Testis (tissue), 2 donors: ENCODE measurements at regions not wholly inside any gene's neighbourhood (a gene's known extent, or its start where the extent isn't known, plus 50 kb on each side); places are given as distances from the start of the nearest gene placed in this dataset.

Experiments
- DNase-seq: peaks from one replicate; pipeline ENCODE4 v3.0.0-alpha.2; 2019
- H3K27ac ChIP-seq, 2 donors: fragments of 200-600 bp; sonication (generic); one replicate each; pipeline ENCODE4 v1.5.1; 2019
- H3K27me3 ChIP-seq: fragments of 200-600 bp; sonication (generic); one replicate; pipeline ENCODE4 v1.5.1; 2019
- H3K36me3 ChIP-seq: fragments of 200-600 bp; sonication (generic); one replicate; pipeline ENCODE4 v1.5.1; 2017; ENCODE audit warnings: low read depth; ENCODE audit errors: missing control alignments
- H3K4me1 ChIP-seq: fragments of 200-600 bp; sonication (generic); one replicate; pipeline ENCODE4 v1.5.1; 2019
- H3K4me3 ChIP-seq, 2 donors: fragments of 200-600 bp; sonication (generic); one replicate each; pipeline ENCODE4 v1.5.1; 2017 to 2019
- H3K9me3 ChIP-seq: fragments of 200-600 bp; sonication (generic); one replicate; pipeline ENCODE4 v1.5.1; 2017
- POLR2A ChIP-seq: fragments of 450-650 bp; IDR thresholded peaks from one replicate; pipeline ENCODE4 v1.6.1; 2017; ENCODE audit warnings: antibody characterized with exemption, mild to moderate bottlenecking, moderate library complexity
- WGBS, 2 donors: methylation state at CpG; one replicate each; pipeline ENCODE4 v1.1.5; 2018; 5-methylcytosine and 5-hydroxymethylcytosine counted together
- intact Hi-C: fragments of 100-400 bp; cut with DNase I; formaldehyde crosslinking; loops from one replicate; pipeline ENCODE4 v1.15.1; 2023; ENCODE audit warnings: low total_unique reads
- TF ChIP-seq, protein P1 (sequence below), 3 experiments: fragments of 450-650 bp in 2 of 3; fragments of 200-600 bp in 1 of 3; sonication (generic) in 1 of 3; IDR thresholded peaks; one replicate each; pipeline ENCODE4 v1.5.1; 2016 to 2019; ENCODE audit warnings: antibody characterized with exemption in 3 of 3, mild to moderate bottlenecking in 2 of 3, moderate library complexity in 1 of 3

GRCh38 chr21:17929510-17929909 lies 110.4 kb upstream of the C21orf91 start:
- DNase-seq: no peak
- Histone ChIP-seq H3K9me3 (no peaks in the 10 kb centered on the region), H3K36me3 (no peaks in the 10 kb centered on the region), H3K4me3 (no peak overlapping the region), H3K27me3 (no peaks in the 10 kb centered on the region), H3K4me1 (peaks cover 3% of the 10 kb centered on the region), H3K27ac (no peak overlapping the region)
- intact Hi-C loops: no loop called here
- 81 to 84% methylated on average over 6 to 7 of the region's 7 CpGs for WGBS, 2 donors
- TF ChIP-seq, protein P1, sequence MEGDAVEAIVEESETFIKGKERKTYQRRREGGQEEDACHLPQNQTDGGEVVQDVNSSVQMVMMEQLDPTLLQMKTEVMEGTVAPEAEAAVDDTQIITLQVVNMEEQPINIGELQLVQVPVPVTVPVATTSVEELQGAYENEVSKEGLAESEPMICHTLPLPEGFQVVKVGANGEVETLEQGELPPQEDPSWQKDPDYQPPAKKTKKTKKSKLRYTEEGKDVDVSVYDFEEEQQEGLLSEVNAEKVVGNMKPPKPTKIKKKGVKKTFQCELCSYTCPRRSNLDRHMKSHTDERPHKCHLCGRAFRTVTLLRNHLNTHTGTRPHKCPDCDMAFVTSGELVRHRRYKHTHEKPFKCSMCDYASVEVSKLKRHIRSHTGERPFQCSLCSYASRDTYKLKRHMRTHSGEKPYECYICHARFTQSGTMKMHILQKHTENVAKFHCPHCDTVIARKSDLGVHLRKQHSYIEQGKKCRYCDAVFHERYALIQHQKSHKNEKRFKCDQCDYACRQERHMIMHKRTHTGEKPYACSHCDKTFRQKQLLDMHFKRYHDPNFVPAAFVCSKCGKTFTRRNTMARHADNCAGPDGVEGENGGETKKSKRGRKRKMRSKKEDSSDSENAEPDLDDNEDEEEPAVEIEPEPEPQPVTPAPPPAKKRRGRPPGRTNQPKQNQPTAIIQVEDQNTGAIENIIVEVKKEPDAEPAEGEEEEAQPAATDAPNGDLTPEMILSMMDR (IDR thresholded peaks at IDR 0.05): no peak
- TF ChIP-seq POLR2A: no peak

- no peak overlapping the region for H3K4me3 ChIP-seq
- intact Hi-C loops: no loop called here
- WGBS, 2 donors: 48 to 52% methylated on average over 1 of the region's 1 CpG
- TF ChIP-seq POLR2A: no peak
- TF ChIP-seq, protein P1 (IDR thresholded peaks at IDR 0.05): peak; percentile 32 to 51 (median 37)
- peaks cover 10% of the 10 kb centered on the region for H3K4me1 ChIP-seq
- H3K36me3 ChIP-seq: no peaks in the 10 kb centered on the region
- no peaks in the 10 kb centered on the region for H3K9me3 ChIP-seq
- no peaks in the 10 kb centered on the region for H3K27me3 ChIP-seq
- H3K27ac ChIP-seq: no peak overlapping the region
- no peak for DNase-seq
These were observed 106.7 kb upstream of the C21orf91 start for GRCh38 chr21:17925899-17926298.

- TF ChIP-seq POLR2A: no peak
- TF ChIP-seq, protein P1 (IDR thresholded peaks at IDR 0.05): peak; percentile 78 to 86 (median 85)
- no peaks in the 10 kb centered on the region for H3K36me3 ChIP-seq
- H3K27me3 ChIP-seq: no peaks in the 10 kb centered on the region
- DNase-seq: peak; percentile 83
- H3K9me3 ChIP-seq: no peaks in the 10 kb centered on the region
- intact Hi-C loops: no loop called here
- H3K4me1 ChIP-seq: peaks cover 10% of the 10 kb centered on the region
- no peak overlapping the region for H3K4me3 ChIP-seq
- H3K27ac ChIP-seq: no peak overlapping the region
- 0 to 4% methylated on average over 3 of the region's 3 CpGs for WGBS, 2 donors
These were observed 105.9 kb upstream of the C21orf91 start for GRCh38 chr21:17925000-17925610.

DNA sequence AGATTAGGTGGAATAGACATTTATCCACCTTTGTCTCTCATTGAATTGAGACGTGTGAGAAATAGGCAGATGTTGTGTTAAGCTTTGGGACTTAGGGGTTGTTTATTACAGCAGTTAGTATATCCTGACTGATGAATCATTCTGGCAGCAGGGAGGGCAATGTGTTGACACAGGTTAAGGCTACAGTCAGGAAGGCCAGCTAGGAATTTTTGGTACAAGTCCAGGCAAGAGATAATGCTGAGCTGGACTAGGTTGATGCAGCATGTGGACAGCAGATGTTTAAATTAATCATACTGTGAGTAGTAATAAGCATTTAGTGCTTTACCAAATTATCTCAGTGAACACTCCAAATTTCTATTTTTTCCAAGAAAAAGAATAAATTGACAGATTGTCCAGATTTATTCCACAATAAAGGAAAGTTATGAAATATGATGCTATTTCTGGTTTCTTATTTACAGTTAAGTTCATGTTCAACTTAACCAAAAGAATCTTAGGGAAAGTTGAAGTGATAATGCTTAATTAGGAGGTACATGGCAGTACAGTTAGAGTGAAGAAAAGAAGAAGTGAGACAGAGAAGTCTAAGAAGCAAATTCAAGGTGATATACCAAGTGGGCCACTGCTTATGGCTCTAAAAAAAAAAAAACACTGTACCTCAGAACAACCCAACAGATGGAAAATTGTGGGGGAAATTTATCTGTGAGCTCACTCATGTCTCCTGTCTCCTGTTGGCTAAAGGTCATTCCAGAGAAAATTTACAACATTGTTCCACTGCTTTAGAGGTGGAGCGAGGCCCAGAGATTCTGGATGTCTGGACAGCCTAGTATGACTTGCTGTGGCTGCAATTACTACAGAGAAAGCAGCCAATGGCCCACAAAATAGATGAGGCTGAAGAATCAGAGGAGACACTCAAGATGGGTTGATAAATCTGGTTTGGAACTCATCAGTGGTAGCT lies 102.7 kb upstream of the C21orf91 start:
- Histone ChIP-seq H3K27me3 (no peaks in the 10 kb centered on the region), H3K9me3 (no peaks in the 10 kb centered on the region), H3K4me1 (peaks cover 10% of the 10 kb centered on the region), H3K27ac (no peak overlapping the region), H3K4me3 (no peak overlapping the region), H3K36me3 (no peaks in the 10 kb centered on the region)
- intact Hi-C loops: no loop called here
- 44 to 56% methylated on average over 2 of the region's 2 CpGs for WGBS, 2 donors
- peak; percentile 46 for DNase-seq
- TF ChIP-seq, protein P1 (IDR thresholded peaks at IDR 0.05): no peak
- TF ChIP-seq POLR2A: no peak
